Gastrocnemius medialis (tissue), 4 donors: ENCODE measurements at regions not wholly inside any gene's neighbourhood (a gene's known extent, or its start where the extent isn't known, plus 50 kb on each side); places are given as distances from the start of the nearest gene placed in this dataset.

Experiments
- CTCF ChIP-seq, 5 experiments: fragments of 450-650 bp in 3 of 5; fragments of 200-600 bp in 2 of 5; sonication (generic) in 2 of 5; IDR thresholded peaks in 4 of 5; conservative IDR thresholded peaks in 1 of 5; 1 replicate in 4 of 5; 2 replicates in 1 of 5; pipeline ENCODE4 v1.5.1; 2016 to 2019; ENCODE audit warnings: antibody characterized with exemption in 5 of 5, mild to moderate bottlenecking in 3 of 5, moderate library complexity in 3 of 5
- POLR2A ChIP-seq, 2 donors: fragments of 450-650 bp; IDR thresholded peaks; one replicate each; pipeline ENCODE4 v1.6.1; 2017; ENCODE audit warnings: antibody characterized with exemption in 2 of 2, mild to moderate bottlenecking in 2 of 2, moderate library complexity in 2 of 2

- TF ChIP-seq CTCF (IDR thresholded peaks at IDR 0.05 in 4 of 5, conservative IDR thresholded peaks at IDR 0.05 in 1 of 5), result no peak
- TF ChIP-seq POLR2A (IDR thresholded peaks at IDR 0.05), result no peak
Observed at GRCh38 chr10:28801869-28802268, 124.5 kb downstream of the BAMBI start.
